Kidney epithelial cell (primary cell): ENCODE measurements at regions not wholly inside any gene's neighbourhood (a gene's known extent, or its start where the extent isn't known, plus 50 kb on each side); places are given as distances from the start of the nearest gene placed in this dataset.

Source experiments
- DNase-seq: peaks from one replicate; pipeline ENCODE4 v3.0.0-alpha.2; 2010; ENCODE audit warnings: low read depth
- H3K27me3 ChIP-seq: 2 replicates; pipeline ENCODE4 v1.6.0; 2011; ENCODE audit warnings: low read length; ENCODE audit not compliant: control insufficient read depth, insufficient read depth
- H3K36me3 ChIP-seq: 2 replicates; pipeline ENCODE4 v1.5.1; 2011; ENCODE audit warnings: low read length; ENCODE audit not compliant: control insufficient read depth, insufficient read depth
- H3K4me3 ChIP-seq: 2 replicates; pipeline ENCODE4 v1.5.1; 2011; ENCODE audit warnings: low read depth, mild to moderate bottlenecking, control low read depth, low read length
- TF ChIP-seq, protein P1 (sequence below): IDR thresholded peaks from 2 replicates; pipeline ENCODE4 v1.5.1; 2011; ENCODE audit warnings: mild to moderate bottlenecking, moderate library complexity, low read length, control low read depth, inconsistent platforms; ENCODE audit not compliant: insufficient read depth, poor library complexity, severe bottlenecking

GRCh38 chr1:199067483-199067882, 428.6 kb downstream of the PTPRC start:
- no peaks in the 10 kb centered on the region for H3K27me3 ChIP-seq
- DNase-seq: no peak
- no peaks in the 10 kb centered on the region for H3K36me3 ChIP-seq
- TF ChIP-seq, protein P1, sequence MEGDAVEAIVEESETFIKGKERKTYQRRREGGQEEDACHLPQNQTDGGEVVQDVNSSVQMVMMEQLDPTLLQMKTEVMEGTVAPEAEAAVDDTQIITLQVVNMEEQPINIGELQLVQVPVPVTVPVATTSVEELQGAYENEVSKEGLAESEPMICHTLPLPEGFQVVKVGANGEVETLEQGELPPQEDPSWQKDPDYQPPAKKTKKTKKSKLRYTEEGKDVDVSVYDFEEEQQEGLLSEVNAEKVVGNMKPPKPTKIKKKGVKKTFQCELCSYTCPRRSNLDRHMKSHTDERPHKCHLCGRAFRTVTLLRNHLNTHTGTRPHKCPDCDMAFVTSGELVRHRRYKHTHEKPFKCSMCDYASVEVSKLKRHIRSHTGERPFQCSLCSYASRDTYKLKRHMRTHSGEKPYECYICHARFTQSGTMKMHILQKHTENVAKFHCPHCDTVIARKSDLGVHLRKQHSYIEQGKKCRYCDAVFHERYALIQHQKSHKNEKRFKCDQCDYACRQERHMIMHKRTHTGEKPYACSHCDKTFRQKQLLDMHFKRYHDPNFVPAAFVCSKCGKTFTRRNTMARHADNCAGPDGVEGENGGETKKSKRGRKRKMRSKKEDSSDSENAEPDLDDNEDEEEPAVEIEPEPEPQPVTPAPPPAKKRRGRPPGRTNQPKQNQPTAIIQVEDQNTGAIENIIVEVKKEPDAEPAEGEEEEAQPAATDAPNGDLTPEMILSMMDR: no peak
- H3K4me3 ChIP-seq: no peak overlapping the region

DNA sequence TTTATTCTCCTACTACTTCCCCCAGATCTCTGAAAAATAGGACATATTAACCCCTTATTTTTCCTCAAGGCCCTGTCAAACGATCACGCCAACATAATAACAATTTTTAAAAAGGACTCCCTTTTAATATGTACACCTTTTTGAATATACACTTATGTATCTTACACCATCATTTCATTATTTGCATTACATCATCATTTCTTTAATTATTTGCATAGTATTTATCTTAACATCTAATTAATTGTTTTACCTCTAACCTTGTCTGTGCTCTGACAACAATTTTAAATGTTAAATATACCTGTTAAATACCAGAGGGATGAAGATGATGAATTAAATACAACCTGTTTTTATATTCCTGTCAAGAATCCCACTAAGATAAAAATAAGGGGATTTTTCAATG, 432.2 kb downstream of the PTPRC start:
- Histone ChIP-seq H3K36me3 (no peaks in the 10 kb centered on the region), H3K4me3 (no peak overlapping the region), H3K27me3 (no peaks in the 10 kb centered on the region)
- TF ChIP-seq, protein P1: no peak
- no peak for DNase-seq

DNA sequence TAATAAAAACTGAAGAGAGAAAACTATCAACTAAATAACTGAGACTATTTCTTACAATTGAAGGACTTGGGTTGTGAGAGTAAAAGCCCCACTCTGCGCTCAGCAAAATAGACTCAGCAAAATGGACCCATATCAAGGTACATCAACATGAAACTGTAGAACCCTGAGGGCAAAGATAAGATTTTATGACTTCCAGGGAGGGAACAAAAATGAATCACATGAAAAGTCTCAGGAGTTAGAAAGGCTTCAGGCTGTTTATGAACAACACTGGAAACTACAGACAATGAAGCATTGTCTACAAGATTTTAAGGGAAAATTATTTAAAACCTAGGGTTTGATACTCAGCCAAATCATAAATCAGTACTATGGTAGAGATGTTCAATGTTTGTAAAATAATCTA, 434.3 kb downstream of the PTPRC start:
- no peaks in the 10 kb centered on the region for H3K27me3 ChIP-seq
- H3K36me3 ChIP-seq: no peaks in the 10 kb centered on the region
- TF ChIP-seq, protein P1: no peak
- no peak for DNase-seq
- H3K4me3 ChIP-seq: no peak overlapping the region

DNA sequence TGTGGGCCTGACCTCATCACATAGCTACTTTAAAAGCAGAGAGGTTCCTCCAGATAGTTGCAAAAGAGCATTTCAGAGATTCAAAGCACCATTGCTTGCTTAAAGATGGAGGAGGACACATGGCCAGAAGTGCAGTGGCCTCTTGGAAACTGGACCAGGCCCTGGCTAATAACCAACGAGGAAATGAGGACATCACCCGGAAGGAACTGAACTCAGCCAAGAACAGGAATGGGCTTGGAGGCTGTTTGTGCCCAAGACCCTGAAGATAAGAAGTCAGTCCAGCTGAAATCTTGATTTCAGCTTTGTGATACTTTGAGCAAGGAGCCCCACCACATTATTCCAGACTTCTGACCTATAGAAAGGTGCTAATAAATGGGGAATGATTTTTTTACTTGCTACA, 437.0 kb downstream of the PTPRC start:
- H3K36me3 ChIP-seq: no peaks in the 10 kb centered on the region
- TF ChIP-seq, protein P1: no peak
- H3K27me3 ChIP-seq: no peaks in the 10 kb centered on the region
- no peak for DNase-seq
- no peak overlapping the region for H3K4me3 ChIP-seq

DNA sequence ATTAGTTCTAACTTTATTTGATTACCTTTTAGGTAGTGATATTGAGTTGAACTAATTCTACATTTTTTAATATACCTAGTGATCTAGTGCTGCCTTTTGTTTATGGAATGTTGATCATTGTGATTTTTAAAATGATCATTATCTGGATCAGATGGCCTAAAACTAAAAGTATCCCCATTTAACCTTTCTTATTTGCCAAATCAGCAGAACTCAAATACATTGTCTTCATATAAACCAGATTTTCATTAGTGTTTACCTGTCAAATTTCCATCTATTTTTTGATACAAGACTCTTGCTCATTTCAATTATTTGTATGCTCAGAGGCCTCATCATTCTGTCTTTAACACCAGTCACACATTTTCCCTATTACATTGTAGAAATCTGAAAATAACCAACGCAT, 441.2 kb downstream of the PTPRC start:
- H3K27me3 ChIP-seq: no peaks in the 10 kb centered on the region
- TF ChIP-seq, protein P1: no peak
- DNase-seq: no peak

GRCh38 chr1:199081739-199082138, 442.9 kb downstream of the PTPRC start:
- Histone ChIP-seq H3K4me3 (no peak overlapping the region), H3K27me3 (no peaks in the 10 kb centered on the region), H3K36me3 (no peaks in the 10 kb centered on the region)
- no peak for DNase-seq
- TF ChIP-seq, protein P1: no peak

More for the DNA sequence above, 441.2 kb downstream of the PTPRC start:
- no peaks in the 10 kb centered on the region for H3K36me3 ChIP-seq
- H3K4me3 ChIP-seq: no peak overlapping the region
